GM10266 (cell line): ENCODE measurements at regions not wholly inside any gene's neighbourhood (a gene's known extent, or its start where the extent isn't known, plus 50 kb on each side); places are given as distances from the start of the nearest gene placed in this dataset.
A peak's percentile ranks its signal among the peaks of the same experiment; 100 is the strongest.
"Not testable (repeated sequence)": the region's sequence is repeated elsewhere in the genome, so short reads cannot be mapped to it uniquely, and the experiment has no call there.

ENCODE experiments used
- DNase-seq: peaks from one replicate; pipeline ENCODE4 v3.0.0; 2012; ENCODE audit errors: extremely low spot score
- TF ChIP-seq, protein P1 (sequence below): IDR thresholded peaks from 2 replicates; pipeline ENCODE4 v1.5.1; 2012; ENCODE audit warnings: mild to moderate bottlenecking, low read depth; ENCODE audit not compliant: control insufficient read depth, insufficient read depth; ENCODE audit errors: missing control alignments

DNA sequence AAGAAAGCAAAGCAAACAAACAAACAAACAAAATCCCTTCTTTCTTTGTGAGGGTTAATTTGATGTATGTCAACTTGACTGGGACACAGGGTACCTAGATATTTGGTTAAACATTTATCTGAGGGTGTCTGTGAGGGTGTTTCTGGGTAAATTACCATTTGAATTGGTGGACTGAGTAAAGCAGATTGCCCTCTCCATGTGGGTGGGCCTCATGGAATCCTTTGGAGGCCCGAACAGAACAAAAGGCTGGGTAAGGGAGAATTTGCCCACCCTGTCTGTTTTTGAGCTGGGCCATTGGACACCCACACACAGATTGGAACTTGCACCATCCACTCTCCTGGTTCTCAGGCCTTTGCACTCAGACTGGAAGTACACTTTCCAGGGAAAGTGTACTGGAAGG is 628.8 kb upstream of the CITED2 start:
- TF ChIP-seq, protein P1, sequence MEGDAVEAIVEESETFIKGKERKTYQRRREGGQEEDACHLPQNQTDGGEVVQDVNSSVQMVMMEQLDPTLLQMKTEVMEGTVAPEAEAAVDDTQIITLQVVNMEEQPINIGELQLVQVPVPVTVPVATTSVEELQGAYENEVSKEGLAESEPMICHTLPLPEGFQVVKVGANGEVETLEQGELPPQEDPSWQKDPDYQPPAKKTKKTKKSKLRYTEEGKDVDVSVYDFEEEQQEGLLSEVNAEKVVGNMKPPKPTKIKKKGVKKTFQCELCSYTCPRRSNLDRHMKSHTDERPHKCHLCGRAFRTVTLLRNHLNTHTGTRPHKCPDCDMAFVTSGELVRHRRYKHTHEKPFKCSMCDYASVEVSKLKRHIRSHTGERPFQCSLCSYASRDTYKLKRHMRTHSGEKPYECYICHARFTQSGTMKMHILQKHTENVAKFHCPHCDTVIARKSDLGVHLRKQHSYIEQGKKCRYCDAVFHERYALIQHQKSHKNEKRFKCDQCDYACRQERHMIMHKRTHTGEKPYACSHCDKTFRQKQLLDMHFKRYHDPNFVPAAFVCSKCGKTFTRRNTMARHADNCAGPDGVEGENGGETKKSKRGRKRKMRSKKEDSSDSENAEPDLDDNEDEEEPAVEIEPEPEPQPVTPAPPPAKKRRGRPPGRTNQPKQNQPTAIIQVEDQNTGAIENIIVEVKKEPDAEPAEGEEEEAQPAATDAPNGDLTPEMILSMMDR: no peak
- DNase-seq: no peak

DNA sequence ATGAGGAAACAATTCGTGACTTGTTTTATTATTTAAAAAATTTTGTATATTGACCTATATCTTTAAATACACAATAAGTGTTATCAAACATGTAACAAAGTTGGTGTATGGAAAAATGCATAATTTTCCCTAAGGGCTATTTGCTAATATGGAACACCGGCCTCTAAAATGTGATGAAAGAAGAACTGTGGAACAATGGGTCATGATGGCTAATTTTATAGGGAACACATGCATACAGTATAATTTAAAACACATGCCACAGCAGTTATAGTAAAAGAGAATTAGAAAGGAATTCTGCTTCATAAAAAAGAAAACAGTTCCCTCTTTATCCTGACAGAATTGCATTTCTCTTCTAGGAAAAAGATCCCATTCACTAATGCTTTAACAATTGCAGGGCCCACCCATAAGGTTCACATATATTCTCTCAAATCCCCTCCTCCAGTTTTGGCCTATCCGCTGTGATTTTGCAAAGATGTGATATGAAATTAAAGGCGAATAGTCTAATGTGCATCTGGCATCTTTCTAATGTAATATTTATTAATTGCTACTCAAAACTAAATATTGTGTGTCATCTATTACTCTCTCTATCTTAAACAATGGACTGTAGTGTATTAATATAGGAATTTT is 628.1 kb upstream of the CITED2 start:
- DNase-seq: no peak
- TF ChIP-seq, protein P1: no peak

- TF ChIP-seq, protein P1: no peak
- no peak for DNase-seq
Measured at GRCh38 chr6:140001821-140002341, 627.4 kb upstream of the CITED2 start.

- TF ChIP-seq, protein P1: no peak
- DNase-seq: no peak
Measured at GRCh38 chr6:140001005-140001404, 626.6 kb upstream of the CITED2 start.

DNA sequence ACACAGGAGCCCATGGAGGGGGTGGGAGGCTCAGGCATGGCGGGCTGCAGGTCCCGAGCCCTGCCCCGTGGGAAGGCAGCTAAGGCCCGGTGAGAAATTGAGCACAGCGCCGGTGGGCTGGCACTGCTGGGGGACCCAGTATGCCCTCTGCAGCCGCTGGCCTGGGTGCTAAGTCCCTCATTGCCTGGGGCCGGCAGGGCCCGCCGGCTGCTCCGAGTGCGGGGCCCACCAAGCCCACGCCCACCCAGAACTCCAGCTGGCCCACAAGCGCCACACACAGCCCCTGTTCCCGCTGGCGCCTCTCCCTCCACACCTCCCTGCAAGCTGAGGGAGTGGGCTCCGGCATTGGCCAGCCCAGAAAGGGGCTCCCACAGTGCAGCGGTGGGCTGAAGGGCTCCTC is 625.2 kb upstream of the CITED2 start:
- not testable (repeated sequence) for DNase-seq

- DNase-seq: not testable (repeated sequence)
Measured at GRCh38 chr6:139998478-139998877, 624.0 kb upstream of the CITED2 start.

- TF ChIP-seq, protein P1: peak; percentile 11
- peak; percentile 22 for DNase-seq
Measured at GRCh38 chr6:139996253-139996834, 621.9 kb upstream of the CITED2 start.

- TF ChIP-seq, protein P1: no peak
- no peak for DNase-seq
Measured at GRCh38 chr6:139994998-139995397, 620.5 kb upstream of the CITED2 start.
